HG02623 (cell line): ENCODE measurements at regions not wholly inside any gene's neighbourhood (a gene's known extent, or its start where the extent isn't known, plus 50 kb on each side); places are given as distances from the start of the nearest gene placed in this dataset.
"Not testable (repeated sequence)": the region's sequence is repeated elsewhere in the genome, so short reads cannot be mapped to it uniquely, and the experiment has no call there.

Source experiments
- ATAC-seq: cut with Tn5 transposase; IDR thresholded peaks from one replicate; pipeline ENCODE4 v1.9.1; 2021; ENCODE audit warnings: moderate library complexity; ENCODE audit not compliant: unreplicated experiment

GRCh38 chr3:192968901-192969300, 51.2 kb upstream of the MB21D2 start:
- ATAC-seq = not testable (repeated sequence)

- no peak for ATAC-seq
Measured at GRCh38 chr3:192980632-192981031, 63.0 kb upstream of the MB21D2 start.

- ATAC-seq = no peak
Measured at GRCh38 chr3:192986379-192986778, 68.7 kb upstream of the MB21D2 start.

GRCh38 chr3:192991356-192991755, 73.7 kb upstream of the MB21D2 start:
- ATAC-seq = no peak

- ATAC-seq = no peak
Measured at GRCh38 chr3:192992361-192992760, 74.7 kb upstream of the MB21D2 start.

GRCh38 chr3:192993411-192993810, 75.8 kb upstream of the MB21D2 start:
- ATAC-seq = no peak

GRCh38 chr3:193001113-193001512, 83.5 kb upstream of the MB21D2 start:
- not testable (repeated sequence) for ATAC-seq

- ATAC-seq = not testable (repeated sequence)
Measured at GRCh38 chr3:193003624-193004023, 86.0 kb upstream of the MB21D2 start.

GRCh38 chr3:193008654-193009053, 91.0 kb upstream of the MB21D2 start:
- no peak for ATAC-seq

GRCh38 chr3:193010191-193010590, 92.5 kb upstream of the MB21D2 start:
- no peak for ATAC-seq

- ATAC-seq = no peak
Measured at GRCh38 chr3:193011958-193012357, 94.3 kb upstream of the MB21D2 start.

- no peak for ATAC-seq
Measured at GRCh38 chr3:193014902-193015301, 97.2 kb upstream of the MB21D2 start.

- ATAC-seq = no peak
Measured at GRCh38 chr3:193016437-193016901, 98.8 kb upstream of the MB21D2 start.

GRCh38 chr3:193021506-193022010, 103.9 kb upstream of the MB21D2 start:
- no peak for ATAC-seq

GRCh38 chr3:193023218-193023617, 105.6 kb upstream of the MB21D2 start:
- ATAC-seq = no peak

- ATAC-seq = no peak
Measured at GRCh38 chr3:193028258-193028657, 110.6 kb upstream of the MB21D2 start.

GRCh38 chr3:193029800-193030199, 112.1 kb upstream of the MB21D2 start:
- no peak for ATAC-seq

GRCh38 chr3:193030276-193030675, 112.6 kb upstream of the MB21D2 start:
- no peak for ATAC-seq

- no peak for ATAC-seq
Measured at GRCh38 chr3:193031911-193032310, 114.3 kb upstream of the MB21D2 start.

- ATAC-seq = no peak
Measured at GRCh38 chr3:193033226-193033780, 115.6 kb upstream of the MB21D2 start.

- ATAC-seq = not testable (repeated sequence)
Measured at GRCh38 chr3:193037828-193038227, 120.2 kb upstream of the MB21D2 start.

GRCh38 chr3:193039058-193039457, 121.4 kb upstream of the MB21D2 start:
- ATAC-seq = no peak
